ENCODE measurements at regions not wholly inside any gene's neighbourhood (a gene's known extent, or its start where the extent isn't known, plus 50 kb on each side); places are given as distances from the start of the nearest gene placed in this dataset.
"Not testable (repeated sequence)": the region's sequence is repeated elsewhere in the genome, so short reads cannot be mapped to it uniquely, and the experiment has no call there.

DNA sequence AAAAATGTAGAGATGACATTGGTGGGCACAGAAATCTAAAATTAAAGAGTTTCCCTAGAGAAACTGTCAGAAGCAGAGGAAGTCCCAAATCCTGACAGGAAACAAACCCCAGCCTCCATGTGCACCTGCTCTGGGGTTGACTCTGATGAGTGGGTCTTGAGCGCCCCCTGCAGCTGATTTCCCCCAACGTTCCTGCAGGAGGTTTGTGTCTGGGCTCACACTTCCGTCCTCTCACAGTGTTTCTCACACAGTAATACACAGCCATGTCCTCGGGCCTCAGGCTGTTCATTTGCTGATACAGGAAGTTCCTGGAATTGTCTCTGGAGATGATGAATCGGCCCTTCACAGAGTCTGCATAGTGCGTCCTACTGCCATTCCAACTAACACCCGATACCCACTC lies 670.1 kb downstream of the TMEM121 start:
- TF ChIP-seq POLR2A (IDR thresholded peaks at IDR 0.05; ENCODE audit: extremely low read depth, insufficient read length), result not testable (repeated sequence)
- TF ChIP-seq, protein P1, sequence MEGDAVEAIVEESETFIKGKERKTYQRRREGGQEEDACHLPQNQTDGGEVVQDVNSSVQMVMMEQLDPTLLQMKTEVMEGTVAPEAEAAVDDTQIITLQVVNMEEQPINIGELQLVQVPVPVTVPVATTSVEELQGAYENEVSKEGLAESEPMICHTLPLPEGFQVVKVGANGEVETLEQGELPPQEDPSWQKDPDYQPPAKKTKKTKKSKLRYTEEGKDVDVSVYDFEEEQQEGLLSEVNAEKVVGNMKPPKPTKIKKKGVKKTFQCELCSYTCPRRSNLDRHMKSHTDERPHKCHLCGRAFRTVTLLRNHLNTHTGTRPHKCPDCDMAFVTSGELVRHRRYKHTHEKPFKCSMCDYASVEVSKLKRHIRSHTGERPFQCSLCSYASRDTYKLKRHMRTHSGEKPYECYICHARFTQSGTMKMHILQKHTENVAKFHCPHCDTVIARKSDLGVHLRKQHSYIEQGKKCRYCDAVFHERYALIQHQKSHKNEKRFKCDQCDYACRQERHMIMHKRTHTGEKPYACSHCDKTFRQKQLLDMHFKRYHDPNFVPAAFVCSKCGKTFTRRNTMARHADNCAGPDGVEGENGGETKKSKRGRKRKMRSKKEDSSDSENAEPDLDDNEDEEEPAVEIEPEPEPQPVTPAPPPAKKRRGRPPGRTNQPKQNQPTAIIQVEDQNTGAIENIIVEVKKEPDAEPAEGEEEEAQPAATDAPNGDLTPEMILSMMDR (IDR thresholded peaks at IDR 0.05; ENCODE audit: low read depth, low read length), result peak; percentile 22

Data from NB4 (cell line).